Smooth muscle cell (in vitro differentiated cells): ENCODE measurements at regions not wholly inside any gene's neighbourhood (a gene's known extent, or its start where the extent isn't known, plus 50 kb on each side); places are given as distances from the start of the nearest gene placed in this dataset.

Experiments
- DNase-seq: peaks from one replicate; lab custom pipeline; 2025; ENCODE audit not compliant: unreplicated experiment; lab: John Stamatoyannopoulos, UW
- H2AFZ ChIP-seq: fragments of 200-600 bp; sonication (generic); 2 replicates; pipeline ENCODE4 v1.6.0; 2016; ENCODE audit warnings: antibody characterized with exemption, low read depth, mild to moderate bottlenecking
- H3F3A ChIP-seq: fragments of 200-600 bp; sonication (generic); 2 replicates; pipeline ENCODE4 v1.6.0; 2017; ENCODE audit warnings: antibody characterized with exemption, low read depth
- H3K27ac ChIP-seq: fragments of 200-600 bp; sonication (generic); 2 replicates; pipeline ENCODE4 v1.5.1; 2016; ENCODE audit warnings: low read depth, mild to moderate bottlenecking
- H3K27me3 ChIP-seq: fragments of 200-600 bp; sonication (generic); 2 replicates; pipeline ENCODE4 v1.6.1; 2016; ENCODE audit warnings: low read depth, mild to moderate bottlenecking
- H3K36me3 ChIP-seq: fragments of 200-600 bp; sonication (generic); 2 replicates; pipeline ENCODE4 v1.5.1; 2016; ENCODE audit warnings: low read depth
- H3K4me1 ChIP-seq: fragments of 200-600 bp; sonication (generic); 2 replicates; pipeline ENCODE4 v1.5.1; 2016; ENCODE audit warnings: low read depth
- H3K4me2 ChIP-seq: fragments of 200-600 bp; sonication (generic); 2 replicates; pipeline ENCODE4 v1.6.0; 2016; ENCODE audit warnings: mild to moderate bottlenecking
- H3K4me3 ChIP-seq: fragments of 200-600 bp; sonication (generic); 2 replicates; pipeline ENCODE4 v1.5.1; 2016; ENCODE audit warnings: mild to moderate bottlenecking
- H3K79me2 ChIP-seq: fragments of 200-600 bp; sonication (generic); 2 replicates; pipeline ENCODE4 v1.6.0; 2016; ENCODE audit warnings: low read depth, mild to moderate bottlenecking
- H3K9ac ChIP-seq: fragments of 200-600 bp; sonication (generic); 2 replicates; pipeline ENCODE4 v1.6.0; 2016; ENCODE audit warnings: low read depth
- H3K9me3 ChIP-seq: fragments of 200-600 bp; sonication (generic); replicated peaks from 2 replicates; pipeline ENCODE4 v1.5.1; 2016; ENCODE audit warnings: low read depth
- H4K20me1 ChIP-seq: fragments of 200-600 bp; sonication (generic); 2 replicates; pipeline ENCODE4 v1.6.0; 2016; ENCODE audit warnings: low read depth
- CTCF ChIP-seq: fragments of 200-600 bp; sonication (generic); IDR thresholded peaks from 2 replicates; pipeline ENCODE4 v1.5.1; 2017; ENCODE audit warnings: borderline replicate concordance, mild to moderate bottlenecking, antibody characterized with exemption; ENCODE audit not compliant: insufficient read depth, poor library complexity, severe bottlenecking
- WGBS: methylation state at CpG from one replicate; pipeline ENCODE4 v1.1.7; 2016; ENCODE audit warnings: low lambda C conversion rate; 5-methylcytosine and 5-hydroxymethylcytosine counted together

- no peak for TF ChIP-seq CTCF
- Histone ChIP-seq H2AFZ (no peak overlapping the region), H3K79me2 (no peaks in the 10 kb centered on the region), H3K9ac (no peak overlapping the region), H3K4me1 (peaks cover 11% of the 10 kb centered on the region), H3K4me3 (no peak overlapping the region), H3K9me3 (no peaks in the 10 kb centered on the region), H4K20me1 (no peaks in the 10 kb centered on the region), H3K4me2 (no peak overlapping the region), H3K36me3 (no peaks in the 10 kb centered on the region), H3K27me3 (no peaks in the 10 kb centered on the region), H3K27ac (no peak overlapping the region), H3F3A (no peaks in the 10 kb centered on the region)
- 73% methylated on average over 2 of the region's 2 CpGs for WGBS
- no peak for DNase-seq
Measured at GRCh38 chr3:5653426-5654143, 466.1 kb downstream of the EDEM1 start.

- WGBS = 75% methylated on average over 5 of the region's 5 CpGs
Measured at GRCh38 chr3:5657106-5657505, 469.6 kb downstream of the EDEM1 start.

GRCh38 chr3:5663601-5664000 lies 476.1 kb downstream of the EDEM1 start:
- Histone ChIP-seq H3F3A (no peaks in the 10 kb centered on the region), H3K4me1 (no peaks in the 10 kb centered on the region), H3K36me3 (no peaks in the 10 kb centered on the region), H3K9me3 (peaks cover 10% of the 10 kb centered on the region), H4K20me1 (no peaks in the 10 kb centered on the region), H3K9ac (no peak overlapping the region), H3K27me3 (no peaks in the 10 kb centered on the region), H3K4me3 (no peak overlapping the region), H3K4me2 (no peak overlapping the region), H3K27ac (no peak overlapping the region), H3K79me2 (no peaks in the 10 kb centered on the region), H2AFZ (no peak overlapping the region)
- WGBS = 89% methylated on average over 1 of the region's 1 CpG
- no peak for DNase-seq
- no peak for TF ChIP-seq CTCF

More at GRCh38 chr3:5657106-5657505, 469.6 kb downstream of the EDEM1 start:
- H3K4me2 ChIP-seq = no peak overlapping the region
- H3F3A ChIP-seq = no peaks in the 10 kb centered on the region
- no peaks in the 10 kb centered on the region for H4K20me1 ChIP-seq
- no peak overlapping the region for H3K27ac ChIP-seq
- H3K9ac ChIP-seq = no peak overlapping the region
- no peaks in the 10 kb centered on the region for H3K4me1 ChIP-seq
- H3K79me2 ChIP-seq = no peaks in the 10 kb centered on the region
- H3K4me3 ChIP-seq = no peak overlapping the region
- H2AFZ ChIP-seq = no peak overlapping the region
- H3K9me3 ChIP-seq = no peaks in the 10 kb centered on the region
- H3K27me3 ChIP-seq = no peaks in the 10 kb centered on the region
- TF ChIP-seq CTCF = no peak
- no peak for DNase-seq
- no peaks in the 10 kb centered on the region for H3K36me3 ChIP-seq

- Histone ChIP-seq H3K4me2 (no peak overlapping the region), H2AFZ (no peak overlapping the region), H3K4me3 (no peak overlapping the region), H3K79me2 (no peaks in the 10 kb centered on the region), H3K36me3 (no peaks in the 10 kb centered on the region), H3K9me3 (peaks cover 10% of the 10 kb centered on the region), H4K20me1 (no peaks in the 10 kb centered on the region), H3K27ac (no peak overlapping the region), H3F3A (no peaks in the 10 kb centered on the region), H3K4me1 (peaks cover 10% of the 10 kb centered on the region), H3K27me3 (no peaks in the 10 kb centered on the region), H3K9ac (no peak overlapping the region)
- TF ChIP-seq CTCF = no peak
- no peak for DNase-seq
- WGBS = 86% methylated on average over 4 of the region's 4 CpGs
Measured at GRCh38 chr3:5666455-5666854, 478.9 kb downstream of the EDEM1 start.
